Dedifferentiated amniotic fluid mesenchymal stem cell (primary cell): ENCODE measurements at regions not wholly inside any gene's neighbourhood (a gene's known extent, or its start where the extent isn't known, plus 50 kb on each side); places are given as distances from the start of the nearest gene placed in this dataset.

Experiments
- DNase-seq: peaks from one replicate; pipeline ENCODE4 v3.0.0-alpha.2; 2016; ENCODE audit errors: extremely low spot score

- DNase-seq = no peak
Observed at GRCh38 chr2:188050726-188051125, 240.9 kb upstream of the GULP1 start.

GRCh38 chr2:188051706-188052105 lies 240.0 kb upstream of the GULP1 start:
- no peak for DNase-seq

GRCh38 chr2:188065386-188065785 lies 226.3 kb upstream of the GULP1 start:
- no peak for DNase-seq

- no peak for DNase-seq
Observed at GRCh38 chr2:188068093-188068492, 223.6 kb upstream of the GULP1 start.

GRCh38 chr2:188076149-188077056 lies 215.3 kb upstream of the GULP1 start:
- DNase-seq = no peak

- no peak for DNase-seq
Observed at GRCh38 chr2:188077757-188078156, 213.9 kb upstream of the GULP1 start.

GRCh38 chr2:188078534-188078933 lies 213.1 kb upstream of the GULP1 start:
- no peak for DNase-seq

- peak; percentile 87 for DNase-seq
Observed at GRCh38 chr2:188079196-188079595, 212.5 kb upstream of the GULP1 start.

GRCh38 chr2:188085421-188085820 lies 206.3 kb upstream of the GULP1 start:
- DNase-seq = no peak

- no peak for DNase-seq
Observed at GRCh38 chr2:188089901-188090300, 201.8 kb upstream of the GULP1 start.

- DNase-seq = no peak
Observed at GRCh38 chr2:188091220-188091619, 200.5 kb upstream of the GULP1 start.

GRCh38 chr2:188092734-188093133 lies 198.9 kb upstream of the GULP1 start:
- DNase-seq = no peak

- no peak for DNase-seq
Observed at GRCh38 chr2:188096910-188097309, 194.8 kb upstream of the GULP1 start.

- DNase-seq = no peak
Observed at GRCh38 chr2:188102881-188103280, 188.8 kb upstream of the GULP1 start.

- DNase-seq = peak; percentile 64
Observed at GRCh38 chr2:188114014-188114413, 177.7 kb upstream of the GULP1 start.

- no peak for DNase-seq
Observed at GRCh38 chr2:188117706-188118105, 174.0 kb upstream of the GULP1 start.

- no peak for DNase-seq
Observed at GRCh38 chr2:188118431-188118830, 173.2 kb upstream of the GULP1 start.

- DNase-seq = no peak
Observed at GRCh38 chr2:188119112-188119838, 172.4 kb upstream of the GULP1 start.

- no peak for DNase-seq
Observed at GRCh38 chr2:188122985-188123384, 168.7 kb upstream of the GULP1 start.

- no peak for DNase-seq
Observed at GRCh38 chr2:188129677-188130076, 162.0 kb upstream of the GULP1 start.

GRCh38 chr2:188130317-188130716 lies 161.4 kb upstream of the GULP1 start:
- DNase-seq = peak; percentile 19

GRCh38 chr2:188131281-188131680 lies 160.4 kb upstream of the GULP1 start:
- DNase-seq = no peak

GRCh38 chr2:188132385-188132784 lies 159.3 kb upstream of the GULP1 start:
- DNase-seq = no peak
